OCI-LY3 (cell line): ENCODE measurements at regions not wholly inside any gene's neighbourhood (a gene's known extent, or its start where the extent isn't known, plus 50 kb on each side); places are given as distances from the start of the nearest gene placed in this dataset.

Experiments used
- H2AFZ ChIP-seq: fragments of 200-600, 300-600 bp; shearing (Covaris generic); 2 replicates; pipeline ENCODE4 v1.6.0; 2014; ENCODE audit warnings: antibody characterized with exemption, low read depth, low read length
- H3K27ac ChIP-seq: fragments of 200-600, 300-600 bp; sonication (generic); 2 replicates; pipeline ENCODE4 v1.5.1; 2014; ENCODE audit warnings: mild to moderate bottlenecking, low read length, moderate library complexity, mixed read lengths
- H3K27me3 ChIP-seq: fragments of 200-600, 300-600 bp; sonication (generic); 2 replicates; pipeline ENCODE4 v1.6.1; 2014; ENCODE audit warnings: low read depth, low read length, mixed read lengths
- H3K36me3 ChIP-seq: fragments of 200-600, 300-600 bp; sonication (generic); replicated peaks from 2 replicates; pipeline ENCODE3; 2014; ENCODE audit warnings: low read depth, low read length, mixed read lengths
- H3K4me1 ChIP-seq: fragments of 300-600, 200-600 bp; sonication (generic); 2 replicates; pipeline ENCODE4 v1.6.1; 2014; ENCODE audit warnings: low read length, mixed read lengths
- H3K4me2 ChIP-seq: fragments of 200-600, 300-600 bp; sonication (generic); 2 replicates; pipeline ENCODE4 v1.6.1; 2014; ENCODE audit warnings: low read length, mixed read lengths
- H3K4me3 ChIP-seq: fragments of 300-600, 200-600 bp; sonication (generic); 2 replicates; pipeline ENCODE4 v1.5.1; 2014; ENCODE audit warnings: antibody characterized with exemption, mild to moderate bottlenecking, low read length, moderate library complexity
- H3K79me2 ChIP-seq: fragments of 300-600, 200-600 bp; shearing (Covaris generic); 2 replicates; pipeline ENCODE4 v1.6.1; 2014; ENCODE audit warnings: mild to moderate bottlenecking, low read length, mixed read lengths
- H3K9ac ChIP-seq: fragments of 300-600, 200-600 bp; shearing (Covaris generic); 2 replicates; pipeline ENCODE4 v1.6.0; 2014; ENCODE audit warnings: mild to moderate bottlenecking, low read length, moderate library complexity
- H3K9me3 ChIP-seq: fragments of 200-600, 300-600 bp; shearing (Covaris generic); 2 replicates; pipeline ENCODE4 v1.6.1; 2014; ENCODE audit warnings: low read length, mixed read lengths; ENCODE audit not compliant: insufficient read depth
- H4K20me1 ChIP-seq: fragments of 200-600, 300-600 bp; sonication (generic); 2 replicates; pipeline ENCODE4 v1.6.1; 2016; ENCODE audit warnings: low read length, mixed read lengths; ENCODE audit not compliant: insufficient read depth
- CTCF ChIP-seq: fragments of 200-600, 300-600 bp; sonication (generic); IDR thresholded peaks from 2 replicates; pipeline ENCODE4 v1.5.1; 2014; ENCODE audit warnings: antibody characterized with exemption, low read length, low read depth
- EZH2phosphoT487 ChIP-seq: fragments of 200-600 bp; shearing (Covaris generic); IDR thresholded peaks from 2 replicates; pipeline ENCODE4 v1.6.1; 2018; ENCODE audit warnings: antibody characterized with exemption, mixed run types, low read depth

- Histone ChIP-seq H3K79me2 (no peaks in the 10 kb centered on the region), H3K4me3 (no peak overlapping the region), H2AFZ (no peak overlapping the region), H3K9ac (no peak overlapping the region), H3K9me3 (no peaks in the 10 kb centered on the region), H3K4me2 (no peak overlapping the region), H3K27ac (no peak overlapping the region), H3K4me1 (no peaks in the 10 kb centered on the region), H3K36me3 (no peaks in the 10 kb centered on the region), H3K27me3 (no peaks in the 10 kb centered on the region), H4K20me1 (no peaks in the 10 kb centered on the region)
- no peak for TF ChIP-seq EZH2phosphoT487
- no peak for TF ChIP-seq CTCF
Measured at GRCh38 chr7:91632234-91632940, 248.1 kb downstream of the MTERF1 start.

- Histone ChIP-seq H3K4me3 (no peak overlapping the region), H3K36me3 (no peaks in the 10 kb centered on the region), H3K9me3 (no peaks in the 10 kb centered on the region), H3K27ac (no peak overlapping the region), H2AFZ (no peak overlapping the region), H4K20me1 (no peaks in the 10 kb centered on the region), H3K4me2 (no peak overlapping the region), H3K27me3 (no peaks in the 10 kb centered on the region), H3K9ac (no peak overlapping the region), H3K79me2 (no peaks in the 10 kb centered on the region), H3K4me1 (no peaks in the 10 kb centered on the region)
- TF ChIP-seq EZH2phosphoT487 = no peak
- no peak for TF ChIP-seq CTCF
Measured at GRCh38 chr7:91633013-91633441, 247.5 kb downstream of the MTERF1 start.

GRCh38 chr7:91634485-91635177 lies 245.9 kb downstream of the MTERF1 start:
- H3K4me3 ChIP-seq = no peak overlapping the region
- no peaks in the 10 kb centered on the region for H4K20me1 ChIP-seq
- no peak for TF ChIP-seq CTCF
- no peak overlapping the region for H3K27ac ChIP-seq
- H3K4me1 ChIP-seq = no peaks in the 10 kb centered on the region
- no peaks in the 10 kb centered on the region for H3K9me3 ChIP-seq
- H3K4me2 ChIP-seq = no peak overlapping the region
- H2AFZ ChIP-seq = no peak overlapping the region
- H3K27me3 ChIP-seq = no peaks in the 10 kb centered on the region
- H3K9ac ChIP-seq = no peak overlapping the region
- H3K79me2 ChIP-seq = no peaks in the 10 kb centered on the region
- H3K36me3 ChIP-seq = no peaks in the 10 kb centered on the region

- Histone ChIP-seq H3K27ac (no peak overlapping the region), H3K79me2 (no peaks in the 10 kb centered on the region), H3K4me1 (no peaks in the 10 kb centered on the region), H2AFZ (peak overlapping the region; percentile 25; the same call in 1 of the 2 replicates), H4K20me1 (no peaks in the 10 kb centered on the region), H3K4me3 (no peak overlapping the region), H3K9me3 (no peaks in the 10 kb centered on the region), H3K36me3 (no peaks in the 10 kb centered on the region), H3K9ac (no peak overlapping the region), H3K27me3 (no peaks in the 10 kb centered on the region), H3K4me2 (no peak overlapping the region; the same call in 1 of the 2 replicates)
- TF ChIP-seq CTCF = peak; percentile 76
- no peak for TF ChIP-seq EZH2phosphoT487
Measured at GRCh38 chr7:91636129-91636724, 244.3 kb downstream of the MTERF1 start.
